Embryonic facial prominence (tissue), 1 donor: ENCODE measurements at regions not wholly inside any gene's neighbourhood (a gene's known extent, or its start where the extent isn't known, plus 50 kb on each side); places are given as distances from the start of the nearest gene placed in this dataset.
"Not testable (repeated sequence)": the region's sequence is repeated elsewhere in the genome, so short reads cannot be mapped to it uniquely, and the experiment has no call there.

Experiments used
- DNase-seq: peaks from one replicate; pipeline ENCODE4 v3.0.0-alpha.2; 2016; ENCODE audit errors: extremely low spot score

DNA sequence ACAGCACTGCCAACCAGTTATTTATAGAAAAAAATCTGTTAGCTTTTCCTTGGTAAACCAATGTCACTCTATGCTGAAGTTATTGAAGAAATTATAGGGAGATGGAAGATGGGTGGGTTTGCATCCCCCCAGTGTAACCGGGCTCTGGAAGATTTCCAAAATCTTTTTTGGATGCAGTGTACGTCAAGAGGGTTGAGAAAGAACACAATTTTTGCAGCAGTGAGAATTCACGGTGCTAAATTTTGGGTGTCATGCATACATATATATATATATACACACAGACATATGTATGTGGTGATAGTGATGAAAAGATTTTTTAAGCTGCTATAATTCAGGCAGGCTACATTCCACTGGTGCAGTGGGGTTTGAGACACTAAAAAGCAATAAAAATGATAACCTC is 91.4 kb upstream of the MAGI3 start:
- no peak for DNase-seq

DNA sequence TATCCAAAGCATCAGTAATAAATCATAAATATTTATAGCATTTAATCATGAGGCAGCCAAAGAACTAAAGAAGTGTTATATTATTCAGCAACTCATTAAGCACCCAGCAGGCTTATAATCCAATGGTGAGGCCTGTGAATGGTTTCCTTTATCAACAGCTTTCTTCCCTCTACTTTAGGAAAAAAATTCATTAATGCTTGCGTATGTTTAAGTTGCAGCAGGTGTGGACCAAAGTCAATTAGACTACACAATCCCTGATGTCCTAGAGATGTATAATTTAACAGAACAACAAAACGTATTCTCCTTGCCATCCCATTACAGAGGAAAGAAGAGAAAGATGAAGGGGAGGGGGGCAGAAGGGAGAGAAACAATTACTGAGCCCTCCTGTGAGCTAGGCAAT is 87.7 kb upstream of the MAGI3 start:
- no peak for DNase-seq

- DNase-seq: no peak
Measured at GRCh38 chr1:113303267-113303666, 87.0 kb upstream of the MAGI3 start.

- not testable (repeated sequence) for DNase-seq
Measured at GRCh38 chr1:113305029-113305428, 85.3 kb upstream of the MAGI3 start.

GRCh38 chr1:113307771-113308445 is 82.4 kb upstream of the MAGI3 start:
- DNase-seq: no peak

- not testable (repeated sequence) for DNase-seq
Measured at GRCh38 chr1:113312651-113313050, 77.7 kb upstream of the MAGI3 start.

- DNase-seq: no peak
Measured at GRCh38 chr1:113314600-113314999, 75.7 kb upstream of the MAGI3 start.

DNA sequence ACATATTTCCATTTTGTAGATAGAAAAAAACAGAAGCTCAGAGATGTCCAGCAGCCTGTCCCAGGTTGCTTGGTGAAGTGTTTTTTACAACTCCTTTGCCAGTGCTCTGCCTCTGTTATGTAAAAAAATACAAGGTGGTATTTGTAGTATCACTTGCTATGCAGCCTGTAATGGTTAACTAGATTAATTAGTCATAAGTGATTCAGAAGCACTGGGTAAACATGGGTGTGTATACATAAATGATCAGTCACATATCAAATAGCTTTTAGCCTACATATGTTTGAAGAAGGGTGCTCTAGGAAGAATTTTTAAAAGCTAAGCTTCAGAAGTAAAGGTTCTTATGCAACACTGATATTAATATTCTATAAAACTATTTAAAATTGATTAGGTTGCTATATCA is 70.0 kb upstream of the MAGI3 start:
- no peak for DNase-seq

DNA sequence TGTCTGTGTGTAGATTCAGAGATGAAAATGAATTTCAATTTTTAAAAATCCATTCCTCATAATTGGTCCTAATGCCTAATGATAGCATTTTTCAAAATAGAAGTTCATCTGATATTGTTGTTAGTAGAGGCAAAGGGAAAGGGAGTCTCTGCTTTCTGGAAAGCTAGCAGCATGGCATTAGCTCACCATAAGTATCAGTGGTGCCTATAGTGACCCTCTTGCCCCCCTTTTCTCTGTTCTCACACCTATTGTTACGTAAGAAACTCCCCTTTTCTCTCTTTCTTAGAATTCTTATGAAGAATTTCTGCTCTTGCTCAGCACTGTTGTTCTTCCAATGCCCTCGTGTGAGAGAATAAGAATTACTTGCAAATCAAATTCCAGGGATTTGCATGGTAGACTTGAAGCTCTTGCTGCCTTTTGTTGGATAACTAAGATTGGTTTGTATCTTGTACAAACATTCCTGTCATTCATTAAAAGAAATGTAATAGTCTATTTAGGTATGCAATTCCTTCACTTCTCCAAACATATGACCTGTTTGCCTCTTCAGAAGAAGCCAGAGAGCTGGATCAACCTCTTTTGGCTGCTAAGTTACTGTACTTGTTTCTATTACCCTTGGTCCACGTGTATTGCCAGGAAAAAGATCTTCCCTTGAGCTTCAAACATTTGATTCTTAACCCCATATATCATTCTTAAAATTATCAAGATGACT is 69.2 kb upstream of the MAGI3 start:
- DNase-seq: no peak

DNA sequence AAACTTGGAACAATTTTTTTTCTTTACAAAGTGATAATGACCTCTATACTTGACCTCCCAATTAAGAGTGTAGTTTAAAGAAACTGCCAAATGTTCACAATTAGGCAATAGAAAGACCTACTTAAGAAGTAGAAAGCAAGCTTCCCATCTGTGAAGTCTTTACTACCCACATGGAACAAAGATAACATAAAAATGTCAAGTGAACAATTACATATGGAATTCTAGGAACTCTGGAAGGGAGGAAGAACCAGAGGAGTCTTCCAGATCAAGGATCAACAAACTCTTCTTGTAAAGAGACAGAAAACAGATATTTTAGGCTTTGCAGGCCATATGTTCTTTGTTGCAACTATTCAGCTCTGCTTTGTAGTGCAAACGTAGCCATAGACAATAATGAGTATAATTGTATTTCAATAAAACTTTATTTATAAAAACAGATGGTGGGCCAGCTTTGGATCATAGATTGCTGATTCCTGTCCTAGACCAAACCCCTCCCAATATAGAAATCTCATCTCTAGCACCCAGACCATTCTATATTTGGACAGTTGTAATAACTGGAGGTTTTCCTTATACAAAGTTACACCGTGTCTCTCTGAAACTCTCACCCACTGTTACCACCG is 68.4 kb upstream of the MAGI3 start:
- no peak for DNase-seq

DNA sequence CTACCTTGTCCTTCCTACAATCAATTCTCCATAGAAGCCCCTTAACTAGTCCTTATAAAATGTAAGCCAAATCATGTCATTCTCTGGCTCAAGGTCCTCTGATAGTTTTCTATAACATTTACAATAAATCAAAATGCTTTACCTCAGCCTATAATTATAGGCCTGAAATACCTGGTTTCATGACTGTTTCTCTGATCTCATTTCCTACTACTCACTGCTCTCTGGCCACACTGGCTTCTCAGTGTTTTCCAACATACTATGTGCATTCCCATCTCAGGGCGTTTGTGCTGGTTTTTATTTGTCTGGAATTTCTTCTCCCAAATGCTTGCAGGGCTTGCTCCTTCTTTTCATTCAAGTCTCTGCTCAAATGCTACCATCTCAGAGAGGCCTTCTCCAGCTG is 67.9 kb upstream of the MAGI3 start:
- no peak for DNase-seq

- no peak for DNase-seq
Measured at GRCh38 chr1:113325022-113325421, 65.3 kb upstream of the MAGI3 start.

- no peak for DNase-seq
Measured at GRCh38 chr1:113326976-113327375, 63.3 kb upstream of the MAGI3 start.

DNA sequence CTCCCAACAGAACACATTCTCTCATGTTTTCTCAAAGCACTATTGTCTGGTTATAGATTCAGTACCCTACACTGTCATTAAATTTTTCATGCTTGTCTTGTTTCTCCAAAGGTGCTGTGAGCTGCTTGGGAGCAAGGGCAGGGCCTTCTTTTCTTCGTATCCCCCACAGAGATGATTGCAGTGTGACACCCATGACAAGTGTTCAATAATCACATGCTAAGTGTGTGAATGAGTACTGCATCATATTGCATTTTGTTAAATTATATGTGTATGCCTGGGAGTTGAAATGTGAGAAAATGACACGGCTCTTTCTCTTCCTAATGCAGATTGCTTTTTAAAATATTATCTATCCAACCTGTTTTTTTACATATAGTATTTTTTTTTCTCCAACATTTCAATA is 57.3 kb upstream of the MAGI3 start:
- DNase-seq: no peak

DNA sequence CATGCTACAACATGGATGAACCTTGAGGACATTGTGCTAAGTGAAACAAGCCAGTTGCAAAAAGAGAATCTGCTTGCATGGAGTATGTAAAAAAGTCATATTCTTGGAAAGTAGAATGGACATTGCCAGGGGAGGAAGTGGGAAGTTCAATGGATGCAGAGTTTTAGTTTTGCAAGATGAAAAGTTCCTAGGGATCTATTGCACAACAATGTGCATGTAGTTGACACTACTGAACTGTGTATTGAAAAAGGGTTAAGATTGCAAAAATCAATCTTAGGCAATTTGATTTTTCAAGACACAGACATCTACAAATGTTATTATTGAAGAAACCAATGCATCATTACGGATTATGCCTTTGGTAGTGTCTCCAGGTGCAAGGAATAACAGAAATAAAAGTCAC is 50.3 kb upstream of the MAGI3 start:
- no peak for DNase-seq
